Inflammatory macrophage treated with lipopolysaccharide for 4 hours (primary cell): ENCODE measurements at regions not wholly inside any gene's neighbourhood (a gene's known extent, or its start where the extent isn't known, plus 50 kb on each side); places are given as distances from the start of the nearest gene placed in this dataset.
"Not testable (repeated sequence)": the region's sequence is repeated elsewhere in the genome, so short reads cannot be mapped to it uniquely, and the experiment has no call there.

Experiments used
- DNase-seq: peaks from one replicate; pipeline ENCODE4 v3.0.0-alpha.2; 2020

GRCh38 chr12:75941661-75942060 is 89.9 kb downstream of the PHLDA1 start:
- DNase-seq: not testable (repeated sequence)

DNA sequence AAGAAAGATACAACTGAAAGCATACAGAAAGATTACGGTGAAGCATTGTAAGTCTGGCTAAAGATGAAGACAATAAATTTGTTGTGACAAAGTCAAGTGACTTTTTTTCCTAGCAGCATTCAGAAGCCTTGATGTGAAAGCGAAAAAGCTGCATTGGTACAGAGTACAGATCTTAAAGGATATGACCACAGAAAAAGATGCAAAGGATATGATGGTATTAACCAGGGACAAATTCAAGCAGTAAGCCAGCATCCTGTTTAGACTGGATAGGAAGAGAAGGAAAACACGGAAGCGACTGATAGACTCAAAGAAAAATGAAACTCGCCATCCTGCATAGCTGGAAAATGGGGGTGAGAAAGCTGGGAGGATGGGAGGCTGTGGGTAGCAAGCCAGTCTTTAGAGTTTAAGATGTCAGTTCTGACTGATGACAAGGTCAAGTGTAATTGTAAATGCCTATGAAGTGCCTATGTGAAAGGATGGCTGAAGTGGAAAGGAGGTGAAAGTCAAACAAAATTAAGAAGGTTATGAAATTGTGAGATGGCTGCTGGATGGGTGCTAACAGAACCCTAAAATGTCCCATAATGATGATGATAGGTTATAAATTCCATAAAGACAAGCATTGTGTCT is 92.4 kb downstream of the PHLDA1 start:
- peak; percentile 13 for DNase-seq

DNA sequence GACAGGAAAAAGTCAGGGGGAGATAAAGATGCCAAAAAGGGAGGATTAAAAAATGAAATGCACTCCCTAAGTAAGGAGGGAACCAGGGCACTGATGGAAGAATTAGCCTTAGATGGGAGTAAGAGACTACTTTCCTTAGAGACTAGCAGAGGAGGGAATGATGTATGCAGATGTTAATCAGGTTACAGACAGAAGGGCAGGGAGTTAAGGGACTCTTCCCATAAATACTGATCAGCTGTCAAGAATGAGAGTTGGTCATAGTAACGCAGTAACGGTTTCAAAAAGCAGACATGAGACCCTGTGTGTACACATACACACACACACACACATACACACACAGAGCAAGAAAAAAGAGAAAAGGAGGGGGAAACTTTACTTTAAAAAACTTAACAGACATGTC is 93.4 kb downstream of the PHLDA1 start:
- no peak for DNase-seq

DNA sequence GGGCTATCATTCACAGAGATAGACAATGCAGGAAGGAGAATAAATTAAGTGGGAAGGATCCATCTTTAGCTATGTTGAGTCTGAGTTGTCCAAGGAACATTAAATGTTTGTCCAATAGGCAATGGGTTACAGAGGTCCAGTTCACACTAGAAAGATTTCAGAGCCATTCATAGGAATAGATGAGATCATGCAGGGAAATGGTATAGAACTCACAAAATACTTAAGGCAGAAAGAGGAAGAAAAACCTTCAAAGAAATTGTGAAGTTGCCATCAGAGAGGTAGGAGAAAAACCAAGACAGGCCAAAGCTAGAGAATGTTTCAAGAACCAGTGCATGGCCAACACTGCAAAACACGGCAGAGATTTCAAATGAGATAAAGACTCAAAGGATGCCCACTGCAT is 94.1 kb downstream of the PHLDA1 start:
- DNase-seq: peak; percentile 19

DNA sequence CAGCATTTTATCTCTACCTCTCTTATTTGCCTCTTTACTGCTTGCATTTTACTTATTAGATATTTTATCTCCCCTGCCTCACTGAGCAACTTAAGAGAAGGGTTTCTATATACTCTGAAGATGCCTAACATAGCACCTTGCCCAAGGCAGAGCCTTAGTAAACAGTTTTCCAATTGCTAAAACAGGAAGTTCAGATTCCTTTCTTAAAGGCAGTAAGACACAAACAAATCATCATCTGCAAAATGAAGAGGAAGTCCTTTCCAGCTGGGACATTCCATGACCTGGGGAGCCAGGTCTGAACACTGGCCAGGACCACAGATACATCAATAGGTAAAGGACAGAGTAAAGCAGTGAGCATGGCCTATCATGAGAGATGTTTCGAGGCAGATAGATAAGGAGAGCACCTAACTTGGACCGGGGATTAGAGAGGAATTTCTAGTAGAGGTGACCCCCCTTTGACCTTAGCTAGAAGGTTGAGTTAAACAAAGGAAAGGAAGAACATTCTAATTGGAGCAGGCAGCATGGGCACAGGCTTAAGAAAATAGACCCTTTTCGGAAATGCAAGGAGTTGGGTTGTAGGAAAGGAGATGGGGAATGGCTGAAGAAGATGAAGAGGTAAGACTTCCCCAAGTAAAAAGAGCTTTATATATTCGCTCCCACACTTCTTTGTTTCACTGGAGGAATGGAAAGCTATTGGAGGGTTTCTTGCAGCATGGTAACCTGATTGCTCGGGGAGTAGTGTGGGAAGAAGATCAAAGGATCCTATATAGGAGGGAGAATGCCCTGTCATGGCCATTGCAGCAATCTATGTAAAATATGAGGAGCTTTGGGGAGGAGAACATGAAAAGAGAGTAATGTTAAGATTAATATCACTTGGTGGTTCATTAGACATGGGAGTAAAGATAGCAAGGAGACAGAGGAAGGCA is 94.8 kb downstream of the PHLDA1 start:
- DNase-seq: peak; percentile 30

GRCh38 chr12:75935539-75936242 is 95.9 kb downstream of the PHLDA1 start:
- DNase-seq: no peak

DNA sequence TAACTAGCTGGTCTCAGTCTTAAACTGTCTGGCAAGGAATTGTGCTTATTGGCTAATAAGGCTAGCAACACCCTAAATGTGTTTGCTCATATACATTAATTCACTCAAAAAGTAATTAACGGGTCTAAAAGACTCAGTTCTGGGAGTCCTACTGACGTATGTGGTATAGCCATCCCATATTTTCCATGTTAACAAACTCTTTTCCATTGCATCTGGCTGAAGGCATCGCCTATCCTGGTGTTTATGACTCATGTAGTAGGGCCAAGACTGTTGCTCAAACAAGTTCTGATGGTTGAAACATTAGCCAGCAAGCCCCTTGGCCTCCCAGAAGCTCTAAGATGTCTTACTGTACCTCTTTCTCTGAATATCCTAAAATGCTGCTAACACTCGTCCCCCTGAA is 98.5 kb downstream of the PHLDA1 start:
- peak; percentile 39 for DNase-seq

DNA sequence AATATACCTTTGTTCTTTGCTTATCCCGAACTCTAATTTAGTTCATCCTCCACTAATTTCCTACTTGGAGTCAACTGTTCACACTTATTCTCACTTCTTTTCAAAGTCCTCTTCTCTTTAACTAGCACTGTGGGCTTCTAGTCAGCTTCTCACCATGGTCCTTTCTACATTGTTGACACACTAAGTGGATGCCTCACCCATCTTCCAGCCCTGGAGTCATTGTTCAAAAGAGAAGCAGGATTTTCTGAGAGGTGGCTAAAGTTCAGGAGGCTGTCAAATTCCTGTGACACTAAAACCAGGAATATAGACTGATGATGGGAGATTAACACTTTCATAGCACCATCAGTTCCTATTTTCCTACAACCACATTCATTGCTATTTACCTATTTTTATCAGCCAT is 99.3 kb downstream of the PHLDA1 start:
- DNase-seq: no peak

DNA sequence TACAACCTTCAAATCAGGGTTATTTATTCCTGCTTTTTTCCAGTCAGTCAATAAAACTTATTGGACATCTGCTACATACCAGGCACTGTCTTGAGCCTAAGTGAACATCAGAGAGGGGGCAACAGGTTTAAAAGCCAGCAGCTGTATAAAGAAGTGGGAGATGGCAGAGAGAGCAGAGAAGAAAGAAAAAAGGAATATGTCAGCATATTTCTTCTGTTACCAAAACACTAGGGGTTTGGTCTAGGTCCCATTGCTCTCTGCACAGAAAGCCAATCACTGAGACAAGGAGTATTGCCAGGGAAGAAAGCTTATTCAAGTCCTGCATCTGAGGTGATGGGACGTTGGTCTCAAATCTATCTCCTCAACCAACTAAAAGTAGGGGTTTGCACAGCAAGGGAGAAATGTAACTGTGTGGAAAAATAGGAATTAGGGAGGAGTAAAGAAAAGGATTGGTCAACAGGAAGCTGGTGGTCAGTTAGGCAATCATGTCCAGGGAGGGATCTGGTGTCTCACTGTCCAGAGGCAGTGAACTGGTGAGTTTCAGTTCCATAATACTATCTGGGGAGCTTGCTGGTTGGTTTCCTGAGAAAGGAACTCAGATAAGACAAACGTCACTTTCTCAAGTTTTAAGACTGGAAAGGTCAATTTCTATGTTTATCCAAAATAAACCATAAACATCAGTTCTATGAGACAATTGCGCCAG is 107.5 kb downstream of the PHLDA1 start:
- DNase-seq: peak; percentile 81

GRCh38 chr12:75922944-75923642 is 108.5 kb downstream of the PHLDA1 start:
- no peak for DNase-seq

DNA sequence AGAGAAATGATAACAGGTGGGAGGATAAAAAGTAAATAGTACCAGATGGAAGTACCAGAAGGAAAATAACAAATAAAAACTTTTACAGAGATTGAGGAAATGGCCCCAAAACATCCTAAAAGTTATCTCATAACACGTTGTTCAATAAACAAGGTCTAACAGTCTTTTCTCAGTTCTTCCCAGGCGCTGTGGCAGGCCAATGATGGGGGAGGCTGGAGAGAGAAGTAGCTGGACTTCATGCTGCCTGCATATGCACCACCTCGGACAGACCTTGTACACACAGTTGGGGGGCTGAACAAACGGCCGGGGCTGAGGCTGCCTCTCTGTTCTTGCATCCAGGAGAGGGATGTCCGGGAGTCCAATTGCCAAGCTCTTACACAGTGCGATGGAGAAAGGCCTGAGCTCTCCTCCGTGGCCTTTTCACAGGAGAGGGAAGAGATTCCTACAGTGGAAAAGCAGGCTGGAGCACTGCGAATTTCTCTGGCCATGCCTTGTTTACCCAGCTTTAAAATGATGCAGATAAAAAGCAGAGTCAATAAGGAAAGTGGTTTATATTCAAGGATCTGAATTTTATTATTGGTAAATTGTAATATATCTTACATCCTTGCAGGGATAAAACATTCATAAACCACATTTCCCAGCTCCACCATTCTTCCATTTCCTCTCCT is 109.8 kb downstream of the PHLDA1 start:
- no peak for DNase-seq

DNA sequence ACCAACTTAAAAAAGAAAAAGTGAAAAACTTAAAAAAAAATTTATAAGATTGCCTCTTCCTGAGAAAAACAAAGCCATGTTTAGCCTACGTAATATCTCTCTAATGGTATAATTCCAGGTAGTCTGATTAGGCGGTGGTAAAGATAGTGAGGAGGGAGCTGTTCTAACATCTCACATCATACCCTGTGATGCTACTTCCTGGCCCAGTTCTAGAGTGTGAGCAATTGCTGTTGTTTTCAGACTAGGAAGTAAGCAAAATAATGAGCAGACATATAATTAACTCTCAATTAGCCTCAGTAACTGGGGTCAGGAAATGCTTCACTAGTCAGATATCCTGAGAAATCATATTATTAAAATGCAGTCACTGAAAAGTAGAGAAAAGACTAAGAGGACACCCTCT is 113.9 kb downstream of the PHLDA1 start:
- no peak for DNase-seq

- peak; percentile 3 for DNase-seq
These were observed 114.5 kb downstream of the PHLDA1 start for GRCh38 chr12:75917083-75917482.

DNA sequence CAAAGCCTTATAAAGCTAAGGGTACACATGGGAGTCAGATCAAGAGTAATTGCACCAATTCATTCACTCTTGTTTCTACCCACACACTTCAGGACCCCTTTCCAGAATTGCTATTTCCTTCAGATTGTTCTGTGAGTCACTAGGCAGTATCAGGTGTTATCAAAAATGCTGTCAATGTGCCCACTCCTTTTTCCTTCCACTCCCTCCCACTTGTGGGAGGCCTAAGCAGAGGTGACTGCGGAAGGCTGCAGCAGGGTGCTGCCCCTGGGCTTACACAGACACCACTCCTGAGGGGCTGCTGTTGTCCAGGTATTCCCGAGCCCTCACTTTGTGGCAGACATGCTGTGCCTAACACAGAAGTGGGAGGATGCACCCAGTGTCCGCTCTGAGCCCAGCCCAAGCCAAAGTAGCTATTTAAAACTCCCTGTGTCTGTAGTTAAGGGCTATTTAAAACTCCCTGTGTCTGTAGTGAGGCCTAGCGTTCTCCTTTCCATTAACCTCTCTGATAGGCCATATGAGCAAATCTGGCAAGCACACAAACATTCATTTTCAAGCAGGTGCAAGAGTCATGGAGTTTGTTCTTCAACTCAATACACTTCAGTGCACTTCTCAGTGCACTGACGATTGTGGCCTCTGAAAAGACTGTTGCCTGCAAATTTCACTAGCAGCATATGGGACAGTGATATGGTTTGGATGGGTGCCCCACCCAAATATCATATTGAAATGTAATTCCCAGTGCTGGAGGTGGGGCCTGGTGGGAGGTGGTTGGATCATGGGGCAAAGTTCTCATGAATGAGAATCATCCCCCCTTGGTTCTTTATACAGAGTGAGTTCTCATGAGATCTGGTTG is 117.8 kb downstream of the PHLDA1 start:
- no peak for DNase-seq

GRCh38 chr12:75909714-75910656 is 121.6 kb downstream of the PHLDA1 start:
- no peak for DNase-seq

DNA sequence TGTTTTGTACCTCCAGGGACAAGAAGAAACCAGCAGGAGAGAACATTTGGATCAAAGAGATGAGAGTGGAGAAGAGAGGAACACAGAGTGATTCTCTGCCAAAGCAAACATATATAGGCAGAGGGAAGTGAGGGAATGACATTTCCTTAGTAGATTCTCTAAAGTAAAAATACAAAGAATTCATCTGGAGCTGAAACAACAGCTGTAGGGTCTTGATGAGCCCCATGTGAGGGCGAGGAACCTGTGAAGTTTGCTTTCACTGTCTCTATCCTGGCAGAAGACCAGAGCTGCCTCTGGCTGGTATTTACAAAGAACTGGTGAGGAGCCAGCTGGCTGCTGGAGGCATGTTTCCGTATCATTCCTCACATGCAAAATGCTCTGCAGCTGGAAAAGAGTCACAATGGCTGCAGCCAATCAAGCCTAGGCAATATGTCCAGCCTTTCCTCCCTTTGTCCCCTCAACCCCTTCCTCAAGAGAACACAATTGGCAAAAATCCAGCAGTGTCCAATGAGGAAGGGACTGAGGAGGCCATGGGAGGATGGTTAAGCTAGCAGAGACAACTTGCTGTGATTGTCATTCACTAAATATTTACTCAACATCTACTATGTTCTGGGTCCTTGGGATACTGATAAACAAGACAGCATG is 122.5 kb downstream of the PHLDA1 start:
- no peak for DNase-seq

- no peak for DNase-seq
These were observed 125.7 kb downstream of the PHLDA1 start for GRCh38 chr12:75905922-75906321.

DNA sequence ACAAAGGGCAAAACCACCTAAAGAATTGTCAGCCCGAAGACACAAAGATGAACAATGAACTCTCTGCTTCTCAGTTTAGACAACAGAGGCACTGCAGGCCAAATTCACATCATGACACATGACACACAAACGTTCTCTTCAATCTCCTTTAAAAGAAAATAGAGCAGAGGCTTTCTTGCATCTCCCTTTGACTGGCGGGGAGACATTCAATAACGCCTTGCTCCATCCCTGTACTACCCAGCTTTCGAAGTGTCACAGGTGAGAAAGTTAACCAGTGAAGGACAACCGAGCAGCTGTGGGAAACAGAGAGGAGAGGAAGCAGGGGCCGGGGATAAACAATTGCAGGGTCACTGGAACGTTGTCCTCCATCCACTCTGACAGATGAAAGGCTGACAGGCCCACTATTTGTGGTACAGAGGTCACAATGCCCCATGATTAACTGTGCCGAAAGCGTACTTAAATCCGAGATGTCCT is 130.8 kb downstream of the PHLDA1 start:
- no peak for DNase-seq

DNA sequence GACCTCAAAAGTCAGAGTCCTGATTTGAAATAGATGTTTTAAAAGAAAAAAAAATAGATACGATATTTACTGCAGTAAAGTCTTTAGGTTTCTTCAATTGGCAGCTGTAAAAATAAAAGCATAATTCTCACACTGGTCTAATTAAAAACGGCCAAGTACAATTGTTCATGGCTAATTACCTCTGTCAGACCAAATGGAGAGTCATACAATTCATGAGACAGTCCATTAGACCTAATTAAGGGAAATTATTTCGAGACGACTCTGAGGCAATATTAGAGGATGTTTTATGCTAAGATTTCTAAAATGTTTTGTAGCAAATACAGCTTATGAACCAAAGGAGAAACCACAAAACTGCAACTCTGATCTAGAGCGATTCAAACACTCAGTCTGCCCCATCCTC is 131.3 kb downstream of the PHLDA1 start:
- DNase-seq: no peak
